Peyer's patch (tissue), 4 donors: ENCODE measurements at regions not wholly inside any gene's neighbourhood (a gene's known extent, or its start where the extent isn't known, plus 50 kb on each side); places are given as distances from the start of the nearest gene placed in this dataset.
"Not testable (repeated sequence)": the region's sequence is repeated elsewhere in the genome, so short reads cannot be mapped to it uniquely, and the experiment has no call there.

Experiments used
- DNase-seq, 3 donors: peaks; one replicate each; pipeline ENCODE4 v3.0.0-alpha.2; 2017 to 2019
- H3K27ac ChIP-seq, 4 donors: fragments of 200-600 bp; sonication (generic); one replicate each; pipeline ENCODE4 v1.5.1; 2016 to 2019
- H3K27me3 ChIP-seq, 2 donors: fragments of 200-600 bp; sonication (generic); one replicate each; pipeline ENCODE4 v1.5.1; 2019
- H3K36me3 ChIP-seq, 3 donors: fragments of 200-600 bp; sonication (generic); one replicate each; pipeline ENCODE4 v1.5.1; 2016 to 2019
- H3K4me1 ChIP-seq, 4 donors: fragments of 200-600 bp; sonication (generic); one replicate each; pipeline ENCODE4 v1.5.1; 2016 to 2019
- H3K4me3 ChIP-seq, 4 donors: fragments of 200-600 bp; sonication (generic); 1 replicate in 3 of 4; 2 replicates in 1 of 4; pipeline ENCODE4 v1.5.1; 2016 to 2019; ENCODE audit warnings: mild to moderate bottlenecking in 1 of 4
- H3K9me3 ChIP-seq, 4 donors: fragments of 200-600 bp; sonication (generic); one replicate each; pipeline ENCODE4 v1.5.1; 2016 to 2019; ENCODE audit warnings: mild to moderate bottlenecking in 1 of 4
- CTCF ChIP-seq, 6 experiments: fragments of 450-650 bp in 4 of 6; fragments of 200-600 bp in 2 of 6; sonication (generic) in 1 of 6; IDR thresholded peaks; one replicate each; pipeline ENCODE4 v1.5.1; 2017 to 2019; ENCODE audit warnings: antibody characterized with exemption in 6 of 6, mild to moderate bottlenecking in 3 of 6, moderate library complexity in 1 of 6
- POLR2A ChIP-seq, 2 donors: fragments of 450-650 bp; IDR thresholded peaks; one replicate each; pipeline ENCODE4 v1.5.1; 2017; ENCODE audit warnings: antibody characterized with exemption in 2 of 2, mild to moderate bottlenecking in 2 of 2, moderate library complexity in 2 of 2

GRCh38 chr21:15127437-15127836 is 62.6 kb upstream of the NRIP1 start:
- DNase-seq = no peak
- H3K27ac ChIP-seq = no peak overlapping the region
- no peak overlapping the region for H3K4me3 ChIP-seq
- no peaks in the 10 kb centered on the region for H3K9me3 ChIP-seq
- peaks cover 0 to 6% (median 0%) of the 10 kb centered on the region in 4 donors for H3K4me1 ChIP-seq
- TF ChIP-seq CTCF (IDR thresholded peaks at IDR 0.05) (no peak), POLR2A (IDR thresholded peaks at IDR 0.05) (no peak)
- H3K36me3 ChIP-seq = no peaks in the 10 kb centered on the region
- no peaks in the 10 kb centered on the region for H3K27me3 ChIP-seq

- H3K27me3 ChIP-seq = no peaks in the 10 kb centered on the region
- no peak for DNase-seq
- no peak overlapping the region for H3K27ac ChIP-seq
- H3K4me3 ChIP-seq = no peak overlapping the region
- H3K36me3 ChIP-seq = no peaks in the 10 kb centered on the region
- TF ChIP-seq POLR2A (IDR thresholded peaks at IDR 0.05) = no peak
- no peak for TF ChIP-seq CTCF (IDR thresholded peaks at IDR 0.05)
- peaks cover 0 to 6% (median 0%) of the 10 kb centered on the region in 4 donors for H3K4me1 ChIP-seq
- no peaks in the 10 kb centered on the region for H3K9me3 ChIP-seq
These were observed 63.5 kb upstream of the NRIP1 start for GRCh38 chr21:15128267-15128666.

- H3K4me1 ChIP-seq, H3K36me3 ChIP-seq, H3K27me3 ChIP-seq, H3K27ac ChIP-seq, H3K9me3 ChIP-seq, H3K4me3 ChIP-seq, DNase-seq: not testable (repeated sequence)
These were observed 63.9 kb upstream of the NRIP1 start for GRCh38 chr21:15128714-15129113.

GRCh38 chr21:15130326-15130725 is 65.5 kb upstream of the NRIP1 start:
- no peak for TF ChIP-seq CTCF (IDR thresholded peaks at IDR 0.05)
- TF ChIP-seq POLR2A (IDR thresholded peaks at IDR 0.05) = no peak

GRCh38 chr21:15130751-15131150 is 66.0 kb upstream of the NRIP1 start:
- no peak overlapping the region for H3K27ac ChIP-seq
- no peak for TF ChIP-seq CTCF (IDR thresholded peaks at IDR 0.05)
- no peak for TF ChIP-seq POLR2A (IDR thresholded peaks at IDR 0.05)
- no peaks in the 10 kb centered on the region for H3K36me3 ChIP-seq

More at GRCh38 chr21:15130326-15130725, 65.5 kb upstream of the NRIP1 start:
- peaks cover 0 to 15% (median under 1%) of the 10 kb centered on the region in 4 donors for H3K4me1 ChIP-seq
- H3K9me3 ChIP-seq = no peaks in the 10 kb centered on the region
- no peak overlapping the region for H3K27ac ChIP-seq
- DNase-seq = no peak
- no peak overlapping the region for H3K4me3 ChIP-seq
- H3K36me3 ChIP-seq = no peaks in the 10 kb centered on the region
- H3K27me3 ChIP-seq = no peaks in the 10 kb centered on the region

GRCh38 chr21:15132781-15133180 is 68.0 kb upstream of the NRIP1 start:
- Histone ChIP-seq H3K27ac (no peak overlapping the region), H3K4me1 (peaks cover 0 to 18% (median 1%) of the 10 kb centered on the region in 4 donors), H3K27me3 (no peaks in the 10 kb centered on the region), H3K9me3 (no peaks in the 10 kb centered on the region), H3K36me3 (no peaks in the 10 kb centered on the region), H3K4me3 (no peak overlapping the region)
- no peak for TF ChIP-seq POLR2A (IDR thresholded peaks at IDR 0.05)
- TF ChIP-seq CTCF (IDR thresholded peaks at IDR 0.05) = no peak
- DNase-seq = no peak

More at GRCh38 chr21:15130751-15131150, 66.0 kb upstream of the NRIP1 start:
- Histone ChIP-seq H3K9me3 (no peaks in the 10 kb centered on the region), H3K4me3 (no peak overlapping the region), H3K27me3 (no peaks in the 10 kb centered on the region), H3K4me1 (peaks cover 0 to 18% (median 1%) of the 10 kb centered on the region in 4 donors)
- no peak for DNase-seq
